Ishikawa (cell line): ENCODE measurements at regions not wholly inside any gene's neighbourhood (a gene's known extent, or its start where the extent isn't known, plus 50 kb on each side); places are given as distances from the start of the nearest gene placed in this dataset.

ENCODE experiments used
- CREB1 ChIP-seq: IDR thresholded peaks from 2 replicates; pipeline ENCODE4 v1.6.1; 2012; ENCODE audit warnings: low read depth
- RAD21 ChIP-seq: IDR thresholded peaks from 2 replicates; pipeline ENCODE4 v1.6.1; 2012; ENCODE audit warnings: low read depth
- USF1 ChIP-seq: IDR thresholded peaks from 2 replicates; pipeline ENCODE4 v1.6.1; 2012
- YY1 ChIP-seq: IDR thresholded peaks from 2 replicates; pipeline ENCODE4 v1.6.1; 2012; ENCODE audit warnings: low read depth

- no peak for TF ChIP-seq YY1
- no peak for TF ChIP-seq USF1
- TF ChIP-seq RAD21: no peak
- TF ChIP-seq CREB1: no peak
Observed at GRCh38 chrX:69068301-69069085, 96.8 kb downstream of the PJA1 start.
